ENCODE measurements at regions not wholly inside any gene's neighbourhood (a gene's known extent, or its start where the extent isn't known, plus 50 kb on each side); places are given as distances from the start of the nearest gene placed in this dataset.
"Not testable (repeated sequence)": the region's sequence is repeated elsewhere in the genome, so short reads cannot be mapped to it uniquely, and the experiment has no call there.

DNA sequence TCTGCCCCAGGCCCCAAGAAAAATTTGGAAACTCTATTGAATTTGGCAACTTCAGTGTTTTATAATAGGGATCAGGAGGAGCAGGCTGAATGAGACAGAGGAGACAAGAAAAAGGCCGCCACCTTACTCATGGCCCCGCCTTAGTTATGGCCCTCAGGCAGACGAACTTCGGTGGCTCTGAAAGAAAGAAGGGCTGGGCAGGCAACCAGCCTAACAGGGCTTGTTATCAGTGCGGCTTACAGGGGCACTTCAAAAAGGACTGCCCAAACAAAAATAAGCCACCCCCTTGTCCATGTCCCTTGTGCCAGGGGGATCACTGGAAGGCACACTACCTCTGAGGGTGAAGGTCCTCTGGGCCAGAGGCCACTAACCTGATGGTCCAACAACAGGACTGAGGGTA lies 146.3 kb upstream of the ATF7IP start:
- peaks cover 18% of the 10 kb centered on the region for H3K4me1 ChIP-seq (ENCODE audit: control insufficient read depth, insufficient read depth, low read length)
- H3K36me3 ChIP-seq (ENCODE audit: control insufficient read depth, insufficient read depth, low read length): no peaks in the 10 kb centered on the region
- peak overlapping the region; percentile 15 for H3K9ac ChIP-seq (ENCODE audit: low read length)
- H3K9me3 ChIP-seq (ENCODE audit: control insufficient read depth, low read length): no peaks in the 10 kb centered on the region
- H3K4me3 ChIP-seq (ENCODE audit: low read length): peak overlapping the region; percentile 22
- H3K27me3 ChIP-seq (ENCODE audit: control insufficient read depth, insufficient read depth, low read length): no peaks in the 10 kb centered on the region

DNA sequence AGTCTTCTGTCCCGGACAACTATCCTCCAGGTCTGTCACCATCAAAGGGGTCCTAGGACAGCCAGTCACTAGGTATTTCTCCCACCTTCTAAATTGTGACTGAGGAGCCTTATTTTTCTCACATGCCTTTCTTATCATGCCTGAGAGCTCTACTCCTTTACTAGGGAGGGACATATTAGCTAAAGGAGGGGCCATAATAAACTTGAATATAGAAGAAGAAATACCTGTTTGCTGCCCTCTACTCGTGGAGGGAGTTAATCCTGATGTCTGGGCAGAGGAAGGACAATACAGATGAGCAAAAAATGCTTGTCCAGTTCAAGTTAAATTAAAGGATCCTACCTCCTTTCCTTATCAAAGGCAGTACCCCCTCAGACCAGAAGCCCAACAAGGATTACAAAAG lies 145.8 kb upstream of the ATF7IP start:
- not testable (repeated sequence) for H3K27me3 ChIP-seq (ENCODE audit: control insufficient read depth, insufficient read depth, low read length); H3K36me3 ChIP-seq (ENCODE audit: control insufficient read depth, insufficient read depth, low read length)

DNA sequence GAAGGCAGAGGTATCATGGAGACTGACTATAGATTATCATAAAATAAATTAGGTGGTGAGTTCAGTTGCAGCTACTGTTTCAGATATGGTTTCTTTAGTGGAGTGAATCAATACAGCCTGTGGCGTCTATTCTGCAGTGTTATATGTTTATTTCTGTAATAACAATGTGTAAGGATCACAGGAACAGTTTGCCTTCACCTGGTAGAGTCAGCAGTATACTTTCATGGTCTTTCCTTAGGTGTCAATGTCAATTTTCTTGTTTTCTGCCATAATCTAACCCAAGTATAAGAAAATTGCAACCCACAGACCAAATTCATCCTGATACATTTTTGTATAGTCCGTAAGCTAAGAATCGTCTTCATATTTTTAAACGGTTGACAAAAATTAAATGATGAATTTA lies 140.4 kb upstream of the ATF7IP start:
- Histone ChIP-seq H3K9ac (ENCODE audit: low read length) (no peak overlapping the region), H3K36me3 (ENCODE audit: control insufficient read depth, insufficient read depth, low read length) (no peaks in the 10 kb centered on the region), H3K4me3 (ENCODE audit: low read length) (no peak overlapping the region), H3K4me1 (ENCODE audit: control insufficient read depth, insufficient read depth, low read length) (peaks cover under 1% of the 10 kb centered on the region), H3K9me3 (ENCODE audit: control insufficient read depth, low read length) (no peaks in the 10 kb centered on the region), H3K27me3 (ENCODE audit: control insufficient read depth, insufficient read depth, low read length) (no peaks in the 10 kb centered on the region)

More for the DNA sequence above, 145.8 kb upstream of the ATF7IP start:
- Histone ChIP-seq H3K4me3 (ENCODE audit: low read length) (peak overlapping the region; percentile 22), H3K4me1 (ENCODE audit: control insufficient read depth, insufficient read depth, low read length) (peaks cover 13% of the 10 kb centered on the region), H3K9ac (ENCODE audit: low read length) (peak overlapping the region; percentile 15)
- not testable (repeated sequence) for H3K9me3 ChIP-seq (ENCODE audit: control insufficient read depth, low read length)

DNA sequence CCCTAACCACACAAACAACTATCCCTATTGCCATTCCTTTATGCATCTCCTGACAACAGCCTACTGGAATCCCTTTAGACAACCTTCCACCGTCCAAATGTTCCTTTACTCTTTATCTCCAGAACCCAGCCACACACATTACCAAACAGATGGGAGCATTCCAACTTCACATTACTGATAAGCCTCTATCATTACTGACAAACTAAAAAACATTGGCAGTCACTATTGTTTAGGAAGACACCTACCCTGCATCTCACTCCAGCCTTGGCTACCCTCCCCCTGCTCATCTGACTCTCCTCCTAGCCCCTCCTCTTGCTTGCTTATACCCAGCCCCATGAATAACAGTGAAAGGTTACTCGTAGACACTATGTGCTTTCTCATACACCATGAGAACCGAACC lies 130.3 kb upstream of the ATF7IP start:
- H3K9ac ChIP-seq (ENCODE audit: low read length); H3K36me3 ChIP-seq (ENCODE audit: control insufficient read depth, insufficient read depth, low read length); H3K27me3 ChIP-seq (ENCODE audit: control insufficient read depth, insufficient read depth, low read length); H3K4me3 ChIP-seq (ENCODE audit: low read length); H3K9me3 ChIP-seq (ENCODE audit: control insufficient read depth, low read length): not testable (repeated sequence)
- peaks cover 13% of the 10 kb centered on the region for H3K4me1 ChIP-seq (ENCODE audit: control insufficient read depth, insufficient read depth, low read length)

DNA sequence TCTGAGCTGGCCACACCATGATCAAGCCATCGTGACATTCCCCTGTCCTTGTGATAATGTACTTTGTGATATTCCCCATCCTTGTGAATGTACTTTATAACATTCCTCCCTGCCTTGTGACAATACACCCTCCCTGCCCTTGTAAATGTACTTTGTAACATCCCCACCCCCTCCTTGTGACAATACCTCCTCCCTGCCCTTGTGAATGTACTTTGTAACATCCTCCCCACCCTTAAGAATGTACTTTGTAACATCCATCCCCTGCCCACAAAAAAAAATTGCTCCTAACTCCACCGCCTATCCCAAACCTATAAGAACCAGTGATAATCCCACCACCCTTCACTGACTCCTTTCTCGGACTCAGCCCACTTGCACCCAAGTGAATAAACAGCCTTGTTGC lies 128.8 kb upstream of the ATF7IP start:
- H3K9me3 ChIP-seq (ENCODE audit: control insufficient read depth, low read length); H3K36me3 ChIP-seq (ENCODE audit: control insufficient read depth, insufficient read depth, low read length); H3K4me3 ChIP-seq (ENCODE audit: low read length); H3K9ac ChIP-seq (ENCODE audit: low read length); H3K27me3 ChIP-seq (ENCODE audit: control insufficient read depth, insufficient read depth, low read length): not testable (repeated sequence)
- H3K4me1 ChIP-seq (ENCODE audit: control insufficient read depth, insufficient read depth, low read length): peaks cover 18% of the 10 kb centered on the region

DNA sequence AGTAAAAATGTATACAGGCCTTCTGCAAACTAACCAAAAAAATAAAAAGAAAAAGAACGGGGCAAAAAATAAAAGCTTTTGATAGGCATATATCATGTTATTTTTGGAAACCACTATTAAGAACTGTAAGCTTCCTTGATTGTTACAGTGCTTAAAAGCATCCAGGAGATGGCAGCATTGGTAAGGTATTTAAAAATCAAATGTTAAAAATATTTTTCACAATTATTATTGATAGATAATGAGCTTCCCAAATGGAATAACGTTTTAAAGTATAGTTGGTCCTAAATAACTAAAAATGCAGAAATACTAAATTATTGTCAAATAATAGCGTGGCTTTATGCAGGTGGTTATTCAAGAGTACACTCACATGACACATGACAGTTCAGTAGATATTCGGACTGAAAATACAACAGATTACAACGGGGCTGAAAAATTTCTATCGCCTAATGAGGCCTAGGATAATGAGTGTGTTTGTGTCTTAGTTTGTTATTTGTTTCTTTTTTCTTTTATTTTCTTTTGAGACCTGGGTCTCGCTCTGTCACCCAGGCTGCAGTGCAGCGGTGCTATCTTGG lies 127.2 kb upstream of the ATF7IP start:
- H3K4me3 ChIP-seq (ENCODE audit: low read length): no peak overlapping the region
- no peak overlapping the region for H3K9ac ChIP-seq (ENCODE audit: low read length)
- H3K9me3 ChIP-seq (ENCODE audit: control insufficient read depth, low read length): no peaks in the 10 kb centered on the region
- H3K27me3 ChIP-seq (ENCODE audit: control insufficient read depth, insufficient read depth, low read length): no peaks in the 10 kb centered on the region
- peaks cover 18% of the 10 kb centered on the region for H3K4me1 ChIP-seq (ENCODE audit: control insufficient read depth, insufficient read depth, low read length)
- H3K36me3 ChIP-seq (ENCODE audit: control insufficient read depth, insufficient read depth, low read length): no peaks in the 10 kb centered on the region

DNA sequence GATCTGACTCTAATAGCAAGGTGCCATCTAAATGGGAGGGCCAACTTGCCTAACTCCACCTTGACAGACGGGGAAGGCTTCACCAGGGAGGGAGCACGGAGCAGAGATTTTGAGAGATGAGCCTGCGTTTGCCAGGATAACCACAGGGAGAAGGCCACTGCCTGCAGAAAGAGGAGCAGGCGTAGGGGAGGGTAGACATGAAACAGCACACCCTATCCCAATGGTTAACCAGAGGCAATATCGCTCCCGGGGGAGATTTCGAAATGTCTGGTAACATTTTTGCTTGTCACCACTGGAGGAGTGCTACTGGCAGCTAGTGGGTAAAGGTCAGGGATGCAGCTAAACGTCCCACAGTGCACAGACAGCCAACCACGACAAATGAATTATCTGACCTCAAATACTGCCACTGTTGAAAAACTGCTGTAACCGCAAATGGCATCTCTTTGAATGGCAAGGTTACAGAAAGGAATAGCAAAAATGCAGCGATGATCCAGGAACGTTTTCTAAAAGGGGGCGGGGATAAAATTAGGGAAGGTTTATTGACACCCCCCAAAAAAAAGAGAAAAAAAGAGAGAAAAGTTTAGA lies 126.0 kb upstream of the ATF7IP start:
- H3K27me3 ChIP-seq (ENCODE audit: control insufficient read depth, insufficient read depth, low read length): no peaks in the 10 kb centered on the region
- no peak overlapping the region for H3K9ac ChIP-seq (ENCODE audit: low read length)
- H3K36me3 ChIP-seq (ENCODE audit: control insufficient read depth, insufficient read depth, low read length): no peaks in the 10 kb centered on the region
- no peaks in the 10 kb centered on the region for H3K9me3 ChIP-seq (ENCODE audit: control insufficient read depth, low read length)
- H3K4me3 ChIP-seq (ENCODE audit: low read length): no peak overlapping the region
- H3K4me1 ChIP-seq (ENCODE audit: control insufficient read depth, insufficient read depth, low read length): peaks cover 13% of the 10 kb centered on the region

DNA sequence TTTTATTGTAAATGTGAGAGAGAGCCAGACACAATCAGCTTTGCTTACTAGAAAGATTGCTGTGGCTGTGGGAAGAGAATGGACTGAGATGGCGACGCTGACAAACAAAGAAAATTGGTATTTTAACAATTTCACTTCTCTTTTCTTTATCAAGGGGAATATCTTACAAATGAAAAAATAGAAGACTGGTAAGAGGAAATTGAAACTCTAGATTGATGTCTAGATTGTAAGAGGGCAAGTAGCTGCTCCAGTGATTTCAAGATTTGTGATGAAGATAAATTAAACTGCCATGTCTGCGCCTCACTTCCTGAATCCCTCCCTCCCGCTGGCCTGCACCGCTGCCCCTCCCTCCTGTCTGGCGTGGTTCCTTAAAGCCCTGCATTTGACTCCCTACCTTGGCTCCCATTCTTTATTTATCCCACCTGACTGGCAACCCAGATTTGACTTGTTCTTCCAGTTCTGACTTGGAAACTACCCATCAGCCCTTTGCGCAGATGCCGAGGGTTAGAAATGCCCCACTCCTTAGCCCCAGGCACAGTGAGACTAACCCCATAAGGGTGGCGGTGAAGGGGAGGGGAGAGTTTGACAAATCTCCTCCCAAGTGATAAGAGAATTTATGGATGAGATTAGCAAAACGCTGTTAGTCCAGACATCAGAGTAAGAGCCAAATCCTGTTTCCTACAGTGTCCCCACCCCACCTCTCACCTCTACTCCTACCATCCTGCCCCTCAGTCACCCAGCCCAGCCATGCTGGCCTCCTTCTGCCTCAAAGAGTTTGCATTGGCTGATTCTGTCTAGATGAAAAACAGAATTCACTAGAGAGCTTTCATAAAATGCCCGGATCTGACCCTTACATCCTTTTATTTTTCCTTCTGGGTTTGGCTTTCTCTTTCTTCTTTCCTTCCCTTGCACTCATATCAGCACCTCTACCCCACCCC lies 125.3 kb upstream of the ATF7IP start:
- Histone ChIP-seq H3K9ac (ENCODE audit: low read length) (no peak overlapping the region), H3K4me1 (ENCODE audit: control insufficient read depth, insufficient read depth, low read length) (peaks cover 8% of the 10 kb centered on the region), H3K27me3 (ENCODE audit: control insufficient read depth, insufficient read depth, low read length) (no peaks in the 10 kb centered on the region), H3K4me3 (ENCODE audit: low read length) (no peak overlapping the region), H3K9me3 (ENCODE audit: control insufficient read depth, low read length) (no peaks in the 10 kb centered on the region), H3K36me3 (ENCODE audit: control insufficient read depth, insufficient read depth, low read length) (no peaks in the 10 kb centered on the region)

DNA sequence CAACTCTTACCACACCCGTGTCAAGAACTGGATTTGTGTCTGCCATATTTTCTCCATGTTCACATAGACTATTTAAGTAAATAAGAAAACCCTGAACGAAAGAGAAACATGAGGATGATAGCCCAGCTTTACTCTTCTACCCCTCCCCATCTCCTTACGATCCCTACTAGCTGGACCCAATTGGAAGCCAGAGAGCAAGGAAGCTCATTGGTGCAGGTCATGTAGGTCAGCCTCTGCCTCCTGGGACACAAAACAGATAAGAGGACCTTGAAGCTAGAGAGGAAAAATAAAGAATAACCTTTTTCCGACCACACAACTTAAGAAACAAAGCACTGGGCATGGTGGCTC lies 124.6 kb upstream of the ATF7IP start:
- H3K4me1 ChIP-seq (ENCODE audit: control insufficient read depth, insufficient read depth, low read length): peaks cover 11% of the 10 kb centered on the region
- no peak overlapping the region for H3K9ac ChIP-seq (ENCODE audit: low read length)
- H3K9me3 ChIP-seq (ENCODE audit: control insufficient read depth, low read length): no peaks in the 10 kb centered on the region
- no peaks in the 10 kb centered on the region for H3K27me3 ChIP-seq (ENCODE audit: control insufficient read depth, insufficient read depth, low read length)
- no peak overlapping the region for H3K4me3 ChIP-seq (ENCODE audit: low read length)
- H3K36me3 ChIP-seq (ENCODE audit: control insufficient read depth, insufficient read depth, low read length): no peaks in the 10 kb centered on the region

DNA sequence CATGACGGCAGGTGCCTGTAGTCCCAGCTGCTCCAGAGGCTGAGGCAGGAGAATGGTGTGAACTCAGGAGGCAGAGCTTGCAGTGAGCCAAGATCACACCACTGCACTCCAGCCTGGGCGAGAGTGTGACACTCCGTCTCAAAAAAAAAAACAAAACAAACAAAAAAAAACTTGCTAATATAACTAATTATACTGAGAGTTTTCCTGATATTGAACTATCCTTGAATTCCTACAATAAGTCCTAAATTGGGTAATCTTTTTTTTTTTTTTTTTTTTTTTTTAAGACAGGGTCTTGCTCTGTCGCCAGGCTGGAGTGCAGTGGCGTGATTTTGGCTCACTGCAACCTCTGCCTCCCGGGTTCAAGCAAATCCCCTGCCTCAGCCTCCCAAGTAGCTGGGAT lies 122.7 kb upstream of the ATF7IP start:
- not testable (repeated sequence) for H3K9ac ChIP-seq (ENCODE audit: low read length); H3K27me3 ChIP-seq (ENCODE audit: control insufficient read depth, insufficient read depth, low read length); H3K9me3 ChIP-seq (ENCODE audit: control insufficient read depth, low read length)

DNA sequence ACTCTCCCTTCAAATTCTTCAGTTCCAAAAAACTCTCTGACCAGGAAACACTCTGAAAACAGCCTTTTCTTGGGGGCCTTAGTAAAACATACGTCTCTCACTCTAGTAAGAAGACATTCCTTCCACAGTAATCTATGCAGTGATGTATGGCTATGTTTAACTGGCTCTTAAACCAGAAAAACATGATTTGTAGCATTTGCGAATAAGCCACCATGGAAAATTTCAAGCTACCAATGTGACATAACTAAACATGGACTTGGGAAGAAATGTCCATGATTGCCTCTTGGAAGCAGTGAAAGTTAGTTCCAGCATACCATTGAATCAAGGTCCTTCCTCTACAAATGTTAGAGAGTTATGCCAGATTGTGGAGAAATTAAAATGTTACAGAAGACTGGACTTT lies 121.5 kb upstream of the ATF7IP start:
- H3K27me3 ChIP-seq (ENCODE audit: control insufficient read depth, insufficient read depth, low read length): no peaks in the 10 kb centered on the region
- H3K36me3 ChIP-seq (ENCODE audit: control insufficient read depth, insufficient read depth, low read length): no peaks in the 10 kb centered on the region
- no peak overlapping the region for H3K9ac ChIP-seq (ENCODE audit: low read length)
- no peak overlapping the region for H3K4me3 ChIP-seq (ENCODE audit: low read length)
- no peaks in the 10 kb centered on the region for H3K9me3 ChIP-seq (ENCODE audit: control insufficient read depth, low read length)
- H3K4me1 ChIP-seq (ENCODE audit: control insufficient read depth, insufficient read depth, low read length): peaks cover 11% of the 10 kb centered on the region

More for the DNA sequence above, 122.7 kb upstream of the ATF7IP start:
- H3K4me3 ChIP-seq (ENCODE audit: low read length); H3K36me3 ChIP-seq (ENCODE audit: control insufficient read depth, insufficient read depth, low read length): not testable (repeated sequence)
- peaks cover 11% of the 10 kb centered on the region for H3K4me1 ChIP-seq (ENCODE audit: control insufficient read depth, insufficient read depth, low read length)

DNA sequence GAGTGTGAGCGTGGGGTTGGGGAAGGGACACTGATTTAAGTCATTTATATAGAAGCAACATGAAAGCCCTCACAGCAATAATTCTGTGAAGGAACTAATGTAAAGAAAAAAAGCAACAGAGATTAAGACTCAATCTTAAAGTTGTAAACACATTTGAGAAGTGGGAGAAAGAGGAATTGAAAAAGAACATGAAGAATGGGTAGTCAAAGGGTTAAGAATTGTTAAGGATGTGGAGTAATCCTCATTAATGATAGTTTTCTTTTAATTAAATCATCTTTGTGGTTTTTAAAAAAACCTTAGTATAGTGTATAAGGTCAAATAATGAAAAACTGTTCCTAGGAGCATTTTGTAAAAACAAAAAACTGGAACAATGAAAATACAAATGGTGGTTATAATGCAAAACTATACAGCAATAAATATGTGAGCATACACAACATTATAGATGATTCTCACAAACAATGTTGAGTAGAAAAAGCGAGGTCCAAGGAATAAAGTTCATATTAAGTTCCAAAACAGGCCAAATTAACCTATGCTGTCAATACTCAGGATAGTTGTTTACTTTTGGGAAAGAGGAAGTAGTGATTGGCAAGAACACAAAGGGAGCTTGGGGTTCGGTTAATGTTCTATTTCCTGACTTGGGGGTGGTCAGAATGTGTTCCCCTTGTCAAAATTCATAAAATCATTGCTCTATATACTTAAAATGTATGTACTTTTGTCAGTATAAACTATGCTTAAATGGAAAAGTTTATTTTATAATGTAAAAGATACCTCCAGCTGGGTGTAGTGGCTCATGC lies 120.4 kb upstream of the ATF7IP start:
- Histone ChIP-seq H3K27me3 (ENCODE audit: control insufficient read depth, insufficient read depth, low read length) (no peaks in the 10 kb centered on the region), H3K36me3 (ENCODE audit: control insufficient read depth, insufficient read depth, low read length) (no peaks in the 10 kb centered on the region), H3K9ac (ENCODE audit: low read length) (no peak overlapping the region), H3K4me3 (ENCODE audit: low read length) (no peak overlapping the region), H3K9me3 (ENCODE audit: control insufficient read depth, low read length) (no peaks in the 10 kb centered on the region), H3K4me1 (ENCODE audit: control insufficient read depth, insufficient read depth, low read length) (peaks cover 14% of the 10 kb centered on the region)
